ENCODE measurements at regions not wholly inside any gene's neighbourhood (a gene's known extent, or its start where the extent isn't known, plus 50 kb on each side); places are given as distances from the start of the nearest gene placed in this dataset.
"Not testable (repeated sequence)": the region's sequence is repeated elsewhere in the genome, so short reads cannot be mapped to it uniquely, and the experiment has no call there.

DNA sequence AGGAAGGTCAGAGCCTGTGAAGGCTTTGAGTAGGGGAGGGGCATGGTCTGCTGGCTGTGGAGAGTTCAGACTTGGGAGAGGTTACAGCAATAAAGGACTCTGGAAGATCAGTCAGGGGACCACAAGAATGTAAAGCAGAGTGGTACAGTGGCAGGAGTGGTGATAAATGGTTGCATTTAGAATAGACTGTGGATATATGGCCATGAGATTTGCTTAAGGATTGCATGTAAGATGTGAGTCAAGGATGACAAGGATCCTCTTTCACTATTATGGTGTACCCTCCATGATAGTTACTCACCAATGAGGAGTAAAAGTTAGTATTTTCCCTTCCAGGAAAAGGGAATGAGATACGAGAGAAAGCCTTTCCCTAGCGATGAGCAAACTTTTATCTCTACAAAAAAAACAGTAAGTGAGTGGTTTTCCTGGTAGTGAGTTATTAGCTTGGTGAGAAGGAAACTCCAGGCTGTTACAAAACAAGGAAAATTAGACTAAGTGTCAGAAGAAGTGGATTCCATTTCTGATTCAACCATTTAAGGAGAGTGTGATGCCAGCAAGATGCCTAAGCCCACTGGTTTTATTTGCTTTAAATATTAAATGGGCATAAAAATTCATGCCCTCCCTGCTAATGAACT lies 818.0 kb upstream of the ACVR2A start:
- DNase-seq (ENCODE audit: low read depth, low spot score): no peak

GRCh38 chr2:147025646-147026585 lies 818.9 kb upstream of the ACVR2A start:
- DNase-seq (ENCODE audit: low read depth, low spot score): no peak

GRCh38 chr2:147019311-147019710 lies 825.5 kb upstream of the ACVR2A start:
- no peak for DNase-seq (ENCODE audit: low read depth, low spot score)

- no peak for DNase-seq (ENCODE audit: low read depth, low spot score)
Observed at GRCh38 chr2:147017951-147018645, 826.7 kb upstream of the ACVR2A start.

- DNase-seq (ENCODE audit: low read depth, low spot score): no peak
Observed at GRCh38 chr2:147016181-147016580, 828.6 kb upstream of the ACVR2A start.

DNA sequence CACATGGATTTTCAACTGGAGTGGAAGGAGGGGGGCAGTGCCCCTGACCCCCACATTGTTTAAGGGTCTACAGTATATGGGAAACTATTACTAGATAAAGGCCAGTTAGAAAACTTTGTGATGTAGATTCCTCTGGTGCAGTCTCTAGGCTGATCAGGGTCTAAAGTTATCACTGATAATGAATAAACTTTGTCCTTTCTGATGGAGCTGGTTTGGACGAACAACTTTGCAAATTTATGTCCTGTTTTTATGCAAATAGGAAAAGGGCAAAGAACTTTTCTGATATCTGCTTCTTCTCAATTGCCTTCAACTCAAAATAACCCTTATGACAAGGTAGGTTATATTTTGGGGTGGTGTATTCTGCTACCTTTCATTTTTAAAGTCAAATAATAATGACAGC lies 829.2 kb upstream of the ACVR2A start:
- DNase-seq (ENCODE audit: low read depth, low spot score): no peak

- no peak for DNase-seq (ENCODE audit: low read depth, low spot score)
Observed at GRCh38 chr2:147013696-147014392, 831.0 kb upstream of the ACVR2A start.

- no peak for DNase-seq (ENCODE audit: low read depth, low spot score)
Observed at GRCh38 chr2:147008481-147008880, 836.3 kb upstream of the ACVR2A start.

- DNase-seq (ENCODE audit: low read depth, low spot score): no peak
Observed at GRCh38 chr2:147006736-147007141, 838.1 kb upstream of the ACVR2A start.

- no peak for DNase-seq (ENCODE audit: low read depth, low spot score)
Observed at GRCh38 chr2:147003081-147003480, 841.7 kb upstream of the ACVR2A start.

DNA sequence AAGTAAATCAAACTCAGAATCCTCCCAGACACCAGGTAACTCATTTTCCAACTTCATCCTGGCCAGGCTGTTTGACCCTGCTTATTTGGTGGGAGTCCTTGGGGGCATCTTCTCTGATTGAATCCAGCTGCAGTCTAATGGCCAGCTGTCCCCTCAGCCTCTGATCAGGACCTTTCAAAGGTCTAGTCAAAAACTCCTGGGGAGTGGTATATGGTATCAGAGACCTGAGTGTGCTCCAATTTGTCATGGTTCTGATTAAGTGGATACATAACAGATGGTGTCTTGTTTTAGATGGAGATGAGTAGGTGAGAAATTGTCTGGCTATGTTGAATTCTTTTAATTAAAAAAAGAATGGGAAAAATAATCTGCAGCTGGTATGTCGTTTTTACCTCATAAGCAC lies 842.6 kb upstream of the ACVR2A start:
- no peak for DNase-seq (ENCODE audit: low read depth, low spot score)

GRCh38 chr2:147001061-147001460 lies 843.8 kb upstream of the ACVR2A start:
- no peak for DNase-seq (ENCODE audit: low read depth, low spot score)

DNA sequence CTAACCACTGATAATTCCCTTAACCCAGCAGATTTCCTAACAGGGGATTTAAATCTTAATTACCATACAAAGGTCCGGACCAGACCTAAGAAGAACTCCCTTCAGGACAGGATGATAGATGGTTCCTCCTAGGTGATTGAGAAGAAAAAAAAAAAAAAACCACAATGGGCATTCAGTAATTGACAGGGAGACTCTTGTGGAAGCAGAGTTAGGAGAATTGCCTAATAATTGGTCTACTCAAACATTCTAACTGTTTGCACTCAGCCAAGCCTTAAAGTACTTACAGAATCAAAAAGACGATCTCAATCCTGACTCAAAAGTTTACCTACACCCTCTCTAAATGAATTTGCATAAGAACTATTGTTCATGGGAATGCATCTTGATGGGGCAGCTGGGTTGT lies 844.7 kb upstream of the ACVR2A start:
- DNase-seq (ENCODE audit: low read depth, low spot score): not testable (repeated sequence)

DNA sequence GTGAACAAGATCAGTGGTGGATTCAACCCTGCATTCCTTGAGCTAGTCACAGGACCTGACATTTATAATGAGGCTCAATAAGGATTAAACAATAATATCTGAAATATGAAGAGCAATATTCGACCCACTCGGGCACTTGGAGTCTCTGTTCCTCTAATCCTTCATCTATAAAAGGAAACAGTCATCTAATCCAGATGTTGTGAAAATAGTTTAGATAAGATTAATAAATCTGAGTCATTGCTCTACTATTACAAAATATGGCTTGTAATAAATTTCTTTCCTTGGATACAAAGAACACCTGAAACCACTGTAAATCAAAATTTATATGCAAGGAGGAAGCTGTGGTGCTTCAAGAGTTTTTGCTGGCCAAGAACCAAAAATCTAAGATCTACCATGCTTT lies 846.9 kb upstream of the ACVR2A start:
- DNase-seq (ENCODE audit: low read depth, low spot score): no peak

GRCh38 chr2:146997488-146997887 lies 847.3 kb upstream of the ACVR2A start:
- DNase-seq (ENCODE audit: low read depth, low spot score): no peak

DNA sequence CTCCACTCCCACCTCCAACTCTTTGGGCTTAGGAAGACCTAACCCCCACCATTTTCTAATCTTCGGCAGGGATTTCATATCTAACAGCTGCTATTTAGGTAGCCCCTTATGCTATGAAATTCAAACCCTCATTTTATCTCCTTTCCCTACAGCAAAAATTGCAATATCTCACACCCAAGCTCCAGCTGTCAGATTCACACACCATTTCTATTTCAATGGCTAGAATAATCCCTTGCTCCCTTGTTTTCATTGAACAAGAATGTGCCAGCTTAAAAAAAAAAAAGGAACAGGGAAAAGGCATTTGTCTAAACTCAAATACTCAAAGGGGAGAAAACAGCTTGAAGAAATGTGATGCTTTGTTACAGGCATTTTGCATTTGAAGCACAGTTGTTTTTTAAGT lies 850.6 kb upstream of the ACVR2A start:
- DNase-seq (ENCODE audit: low read depth, low spot score): no peak

DNA sequence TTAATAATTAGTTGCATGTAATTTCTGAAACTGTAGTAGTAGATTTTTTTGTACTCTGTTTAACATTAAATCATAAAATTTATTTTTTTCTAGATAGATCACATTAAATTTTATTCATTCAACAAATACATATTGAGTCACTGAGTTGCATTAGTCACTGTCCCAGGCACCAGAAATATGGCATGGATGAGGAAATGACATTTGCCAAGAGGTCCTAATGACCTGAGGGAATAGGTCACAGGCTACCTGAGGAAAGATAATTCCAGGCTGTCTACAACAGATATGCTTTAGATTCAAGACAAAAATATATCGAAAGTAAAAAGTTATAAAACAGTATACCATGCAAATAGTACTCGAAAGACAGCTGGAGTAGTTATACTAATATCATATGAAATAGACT lies 852.4 kb upstream of the ACVR2A start:
- DNase-seq (ENCODE audit: low read depth, low spot score): no peak

GRCh38 chr2:146992057-146992456 lies 852.8 kb upstream of the ACVR2A start:
- no peak for DNase-seq (ENCODE audit: low read depth, low spot score)

- no peak for DNase-seq (ENCODE audit: low read depth, low spot score)
Observed at GRCh38 chr2:146990311-146991054, 854.3 kb upstream of the ACVR2A start.

GRCh38 chr2:146989741-146990140 lies 855.1 kb upstream of the ACVR2A start:
- no peak for DNase-seq (ENCODE audit: low read depth, low spot score)

DNA sequence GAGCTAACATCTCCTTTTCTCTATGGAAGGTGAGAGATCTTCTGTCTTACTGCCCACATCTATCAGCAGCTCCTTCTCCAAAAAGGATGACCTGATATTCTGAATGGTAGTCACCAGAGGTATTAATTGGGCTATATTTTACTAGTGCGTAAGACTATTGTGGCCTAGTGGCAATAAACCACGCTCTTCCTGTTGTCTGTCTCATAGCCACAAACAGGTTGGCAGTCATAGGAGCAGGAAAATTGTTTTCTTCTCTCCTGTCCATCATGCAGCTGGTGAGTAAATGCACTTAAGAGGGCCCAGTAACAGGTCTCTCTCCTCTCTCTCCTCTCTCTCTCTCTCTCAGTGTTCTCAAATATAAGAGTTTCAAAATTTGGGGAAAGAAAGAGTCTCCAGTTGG lies 856.8 kb upstream of the ACVR2A start:
- DNase-seq (ENCODE audit: low read depth, low spot score): no peak
